Stimulated activated CD4-positive, alpha-beta T cell treated with anti-CD3 and anti-CD28 coated beads, Interleukin-2, amount 100 ng/mL, for 48 hours (primary cell): ENCODE measurements at regions not wholly inside any gene's neighbourhood (a gene's known extent, or its start where the extent isn't known, plus 50 kb on each side); places are given as distances from the start of the nearest gene placed in this dataset.

Source experiments
- DNase-seq, 2 donors: peaks; one replicate each; pipeline ENCODE4 v3.0.0-alpha.2; 2020

DNA sequence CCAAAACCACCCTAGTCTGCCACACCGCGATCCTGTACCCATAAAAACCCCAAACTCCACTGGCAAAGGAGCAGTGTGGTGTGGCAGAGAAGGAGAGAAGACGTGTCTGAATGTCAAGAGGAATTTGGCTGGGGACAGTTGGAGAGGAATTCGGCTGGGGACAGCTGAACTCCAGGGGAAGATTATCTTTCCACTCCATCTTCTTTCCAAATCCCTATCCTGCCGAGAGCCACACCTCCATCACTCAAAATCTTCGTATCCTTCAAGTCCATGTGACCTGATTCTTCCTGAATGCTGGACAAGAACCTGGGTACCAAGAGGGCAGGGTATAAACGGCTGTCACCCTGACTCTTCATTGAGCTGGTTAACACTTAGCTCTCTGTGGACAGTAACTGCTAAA lies 448.1 kb downstream of the ARHGEF28 start:
- no peak for DNase-seq

DNA sequence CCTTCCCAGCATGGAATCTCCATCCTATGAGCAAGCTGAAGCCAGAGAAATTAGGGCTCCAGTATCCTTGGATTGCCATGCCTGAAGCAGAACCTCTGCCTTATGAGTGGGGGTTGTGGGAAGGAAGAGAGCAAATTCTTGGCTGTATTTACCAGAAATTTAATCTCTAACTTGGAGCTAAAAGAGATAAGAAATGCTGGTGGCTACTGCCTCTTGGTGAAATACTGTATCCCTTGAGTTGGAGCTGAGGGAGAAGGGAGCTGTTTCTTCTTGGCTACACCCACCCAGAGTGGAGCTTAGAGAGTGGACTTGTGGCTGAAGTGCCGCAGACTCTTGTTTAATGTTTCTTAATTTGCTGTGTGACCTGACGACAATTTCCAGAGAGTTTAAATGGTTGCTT lies 447.3 kb downstream of the ARHGEF28 start:
- no peak for DNase-seq

GRCh38 chr5:74072646-74073045 lies 446.6 kb downstream of the ARHGEF28 start:
- DNase-seq: no peak

DNA sequence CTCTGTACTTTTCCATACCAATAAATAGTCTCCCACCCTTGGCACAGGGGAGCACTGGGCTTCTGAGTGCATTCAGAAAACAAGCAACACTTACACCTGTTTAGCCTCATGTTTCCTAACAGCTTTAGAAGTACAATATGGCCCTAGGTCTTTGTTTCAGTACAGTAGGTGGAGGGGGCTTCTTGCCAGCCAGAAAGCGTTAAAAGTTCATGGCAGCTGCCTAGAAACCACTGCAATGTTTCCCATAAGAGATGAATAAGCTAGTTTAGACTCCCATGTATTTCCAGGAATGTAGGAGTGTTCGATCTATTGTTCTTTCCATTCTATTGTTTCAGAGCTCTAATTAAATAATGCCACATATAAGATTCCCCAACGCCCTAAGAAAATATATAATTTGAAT lies 444.8 kb downstream of the ARHGEF28 start:
- no peak for DNase-seq

DNA sequence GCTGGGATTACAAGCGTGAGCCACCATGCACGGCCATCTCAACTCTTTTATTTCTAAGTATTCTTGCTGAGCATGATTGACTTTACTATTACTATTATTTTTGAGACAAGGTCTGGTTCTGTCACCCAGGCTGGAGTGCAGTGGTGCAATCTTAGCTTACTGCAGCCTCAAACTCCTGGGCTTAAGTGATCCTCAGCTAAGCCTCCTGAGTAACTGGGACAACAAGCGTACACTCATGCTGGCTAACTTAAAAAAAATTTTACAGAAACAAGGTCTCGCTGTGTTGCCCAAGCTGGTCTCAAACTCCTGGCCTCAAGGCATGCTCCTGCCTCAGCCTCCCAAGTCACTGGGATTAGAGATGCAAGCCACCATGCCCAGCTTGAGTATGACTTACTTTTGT lies 443.7 kb downstream of the ARHGEF28 start:
- no peak for DNase-seq

DNA sequence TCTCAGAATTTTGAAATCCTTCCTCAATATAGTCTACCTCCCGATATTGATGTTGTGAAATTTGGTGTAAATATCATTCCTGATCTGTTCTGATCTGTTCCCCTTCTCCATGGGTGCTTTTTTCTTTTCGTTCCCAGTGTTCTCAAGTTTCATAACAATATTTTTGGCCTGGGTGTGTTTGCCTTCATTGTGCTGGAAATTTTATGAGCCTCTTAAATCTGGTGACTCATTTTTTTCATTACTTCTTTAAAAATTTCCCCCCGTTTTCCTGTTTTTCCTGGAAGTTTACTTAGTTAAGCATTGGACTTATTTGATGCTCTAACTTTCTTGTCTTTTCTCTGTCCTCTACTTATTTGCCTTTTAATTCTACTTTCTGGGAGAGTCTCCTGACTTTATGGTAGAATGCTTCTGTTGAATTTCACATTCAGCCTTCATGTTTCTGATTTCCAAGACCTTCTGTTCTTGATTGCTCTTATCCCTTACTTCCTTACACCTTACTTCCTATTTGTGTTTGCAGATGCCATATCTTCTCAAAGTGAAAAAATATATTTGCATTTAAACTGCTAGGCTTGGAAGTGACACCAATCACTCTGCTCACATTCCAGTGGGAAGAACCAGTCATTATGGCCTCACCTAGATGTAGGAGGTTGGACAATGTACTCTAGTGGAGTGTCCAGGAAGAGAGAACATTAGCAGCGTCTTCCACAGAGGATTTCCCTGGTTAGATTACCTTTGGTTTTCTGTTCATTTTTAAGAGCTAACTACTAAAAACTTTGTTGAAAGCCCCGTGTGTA lies 441.9 kb downstream of the ARHGEF28 start:
- no peak for DNase-seq

GRCh38 chr5:74064911-74065310 lies 438.9 kb downstream of the ARHGEF28 start:
- no peak for DNase-seq

DNA sequence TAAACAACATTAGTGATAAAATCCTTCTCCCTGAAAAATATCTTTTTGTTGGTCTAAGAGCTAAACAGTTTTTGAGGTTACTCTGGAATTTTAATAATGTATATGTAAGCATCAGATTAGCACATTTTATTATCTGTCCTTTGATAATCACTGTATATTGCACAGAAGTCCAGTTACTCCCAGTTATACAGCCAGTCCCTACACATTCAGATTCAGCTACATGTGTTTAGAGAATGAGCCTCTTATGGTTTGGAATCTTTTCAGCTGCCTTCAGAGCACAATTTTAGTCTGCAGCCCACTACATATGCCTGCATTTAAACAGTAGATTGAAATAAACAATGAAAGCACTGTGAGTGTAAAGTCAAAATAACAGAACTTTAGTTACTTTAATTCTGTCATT lies 438.2 kb downstream of the ARHGEF28 start:
- DNase-seq: no peak

- DNase-seq: no peak
Observed at GRCh38 chr5:74063821-74064220, 437.8 kb downstream of the ARHGEF28 start.

- DNase-seq: no peak
Observed at GRCh38 chr5:74063346-74063745, 437.4 kb downstream of the ARHGEF28 start.

GRCh38 chr5:74061292-74061691 lies 435.3 kb downstream of the ARHGEF28 start:
- no peak for DNase-seq

GRCh38 chr5:74059706-74060105 lies 433.7 kb downstream of the ARHGEF28 start:
- no peak for DNase-seq

DNA sequence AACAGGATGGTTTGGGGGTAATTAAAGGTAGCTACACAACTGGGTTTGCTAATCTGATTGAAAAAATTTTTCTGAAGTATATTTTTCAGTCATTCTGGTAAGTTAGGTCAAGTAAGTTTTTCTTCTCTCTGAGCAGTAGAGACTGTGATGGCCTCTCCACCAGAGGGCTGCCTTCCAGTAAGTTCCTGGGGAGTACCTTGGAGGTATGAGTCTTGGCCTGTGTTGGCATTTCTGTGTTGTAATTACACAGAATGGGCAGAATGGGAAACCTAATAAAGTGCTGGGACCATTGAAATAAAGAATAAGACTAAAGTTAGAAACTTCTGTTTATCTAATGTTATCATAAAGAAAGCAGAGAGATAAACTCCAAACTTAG lies 430.8 kb downstream of the ARHGEF28 start:
- no peak for DNase-seq

DNA sequence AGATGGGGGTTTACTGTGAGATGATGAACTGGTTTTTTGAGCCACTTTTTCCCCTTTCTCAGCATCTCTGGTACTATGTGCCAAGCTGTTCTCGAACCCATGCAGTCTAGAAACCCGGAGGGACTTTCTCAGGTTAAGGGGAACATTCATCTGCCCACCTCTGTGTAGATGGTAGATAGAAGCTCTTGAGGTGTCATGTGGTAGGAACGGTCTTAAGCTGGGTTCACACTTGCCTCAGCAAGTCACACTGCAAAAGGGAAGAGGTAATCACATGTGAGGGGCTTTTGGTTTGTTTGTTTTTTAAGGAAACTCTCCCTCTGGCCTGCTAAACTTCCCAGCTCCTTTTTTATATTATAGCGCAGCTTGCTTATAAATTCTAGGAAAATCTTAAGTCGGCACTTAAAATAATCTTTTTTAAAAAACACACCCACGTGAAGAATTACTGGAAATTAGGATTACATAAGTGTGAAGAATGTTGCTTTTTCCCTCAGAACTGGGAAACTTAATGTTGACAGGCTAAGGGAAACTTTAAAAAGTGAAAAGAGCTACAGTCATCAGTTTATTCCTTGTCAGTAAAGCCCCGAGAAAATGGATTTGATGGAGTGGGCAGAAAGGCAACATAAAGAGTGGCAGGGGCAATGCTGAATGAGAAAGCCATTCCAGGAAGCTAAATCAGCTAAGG lies 430.3 kb downstream of the ARHGEF28 start:
- DNase-seq: no peak

GRCh38 chr5:74055486-74056106 lies 429.6 kb downstream of the ARHGEF28 start:
- DNase-seq: no peak

DNA sequence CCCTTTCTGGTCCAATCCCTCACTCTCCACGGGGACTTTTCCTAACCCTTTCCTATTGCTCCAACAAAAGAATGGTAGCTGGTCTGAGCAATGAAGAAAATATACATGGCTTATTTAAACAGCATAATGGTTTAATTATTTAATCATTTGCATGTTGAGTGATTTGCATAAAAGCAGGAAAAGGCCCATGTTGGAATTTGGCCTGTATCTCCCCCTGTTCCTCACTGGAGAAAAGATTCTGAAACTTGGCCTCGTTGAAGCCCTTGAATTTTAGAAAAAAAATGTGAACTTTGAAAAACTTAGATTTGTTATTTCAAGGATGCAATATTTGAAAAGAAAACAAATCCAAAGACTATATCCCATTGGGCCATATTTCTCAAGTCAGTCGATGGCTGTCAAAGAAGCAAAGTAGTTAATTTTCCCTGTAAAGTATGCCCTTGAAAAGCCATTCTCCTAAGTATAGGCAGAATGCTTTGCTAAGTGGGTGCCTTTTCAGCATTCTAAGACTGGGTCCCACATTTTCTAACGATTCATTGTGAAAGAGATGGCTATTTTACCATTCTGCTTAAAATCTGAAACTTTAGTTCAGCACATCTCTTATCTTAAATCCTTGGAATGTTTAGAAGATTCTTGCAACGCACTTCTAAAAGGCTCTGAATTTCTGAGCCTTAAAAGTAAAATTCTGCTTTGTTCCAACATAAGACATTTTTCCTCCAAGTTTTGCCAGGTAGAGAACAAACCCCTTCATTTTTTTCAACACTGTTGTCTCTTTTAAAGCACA lies 428.8 kb downstream of the ARHGEF28 start:
- DNase-seq: no peak

DNA sequence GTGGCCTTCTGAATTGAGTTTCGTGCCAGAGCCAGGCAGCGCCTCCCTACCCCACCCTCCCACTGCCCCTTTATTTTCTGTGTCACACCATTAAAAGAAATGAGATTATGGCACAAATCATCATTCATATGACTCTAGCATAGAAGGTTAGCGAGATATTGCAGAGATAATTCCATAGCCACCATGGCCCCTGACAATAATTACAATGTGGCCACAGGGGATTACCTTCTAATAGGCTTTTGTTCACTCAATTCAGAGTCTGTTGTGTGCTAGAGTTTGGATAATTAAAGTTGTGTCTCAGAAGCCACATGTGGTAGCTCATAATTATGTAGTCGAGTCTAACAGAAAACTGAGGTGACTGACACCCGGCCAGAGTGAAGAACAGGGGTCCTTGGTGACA lies 428.1 kb downstream of the ARHGEF28 start:
- no peak for DNase-seq

- DNase-seq: no peak
Observed at GRCh38 chr5:74052441-74053221, 426.6 kb downstream of the ARHGEF28 start.

- no peak for DNase-seq
Observed at GRCh38 chr5:74051076-74051475, 425.1 kb downstream of the ARHGEF28 start.

GRCh38 chr5:74044936-74045335 lies 418.9 kb downstream of the ARHGEF28 start:
- DNase-seq: no peak

DNA sequence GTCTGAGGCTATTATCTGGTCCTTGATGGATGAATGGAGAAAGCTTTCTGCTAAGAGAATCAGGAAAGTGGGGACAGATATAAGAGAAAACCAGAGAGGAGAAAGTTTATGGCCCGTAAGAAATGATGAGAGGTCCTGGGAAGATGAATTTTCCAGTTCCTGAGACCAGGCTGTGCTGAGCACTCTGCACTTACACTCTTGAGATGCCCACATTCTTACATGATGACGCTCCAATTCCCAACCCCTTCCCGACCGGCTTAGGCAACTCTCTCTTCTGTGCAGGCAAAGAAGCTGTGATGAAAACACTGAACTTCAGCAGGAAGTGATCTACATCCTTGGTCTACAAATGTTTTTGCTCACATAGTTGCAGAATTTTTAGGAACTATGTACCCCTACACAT lies 417.0 kb downstream of the ARHGEF28 start:
- no peak for DNase-seq

- no peak for DNase-seq
Observed at GRCh38 chr5:74042559-74042958, 416.6 kb downstream of the ARHGEF28 start.

DNA sequence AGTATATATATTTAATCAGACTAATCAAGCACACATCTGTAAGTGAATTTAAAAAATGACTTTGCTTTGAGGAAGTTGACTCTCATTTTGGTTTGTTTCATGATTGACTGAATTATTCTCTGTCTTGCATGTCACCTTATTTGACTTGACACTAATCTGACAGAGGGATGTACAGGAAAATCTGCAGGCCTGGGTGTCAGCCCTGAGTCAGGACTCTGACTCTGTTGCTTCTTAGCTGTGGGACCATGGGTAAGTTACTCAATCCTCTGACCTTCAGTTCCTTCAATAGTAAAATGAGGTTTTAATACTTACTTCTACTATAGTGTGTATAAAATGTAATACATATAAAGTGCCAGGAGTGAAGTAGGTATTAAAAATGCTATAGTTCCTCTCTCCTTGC lies 415.9 kb downstream of the ARHGEF28 start:
- DNase-seq: no peak
